ENCODE measurements at regions not wholly inside any gene's neighbourhood (a gene's known extent, or its start where the extent isn't known, plus 50 kb on each side); places are given as distances from the start of the nearest gene placed in this dataset.

DNA sequence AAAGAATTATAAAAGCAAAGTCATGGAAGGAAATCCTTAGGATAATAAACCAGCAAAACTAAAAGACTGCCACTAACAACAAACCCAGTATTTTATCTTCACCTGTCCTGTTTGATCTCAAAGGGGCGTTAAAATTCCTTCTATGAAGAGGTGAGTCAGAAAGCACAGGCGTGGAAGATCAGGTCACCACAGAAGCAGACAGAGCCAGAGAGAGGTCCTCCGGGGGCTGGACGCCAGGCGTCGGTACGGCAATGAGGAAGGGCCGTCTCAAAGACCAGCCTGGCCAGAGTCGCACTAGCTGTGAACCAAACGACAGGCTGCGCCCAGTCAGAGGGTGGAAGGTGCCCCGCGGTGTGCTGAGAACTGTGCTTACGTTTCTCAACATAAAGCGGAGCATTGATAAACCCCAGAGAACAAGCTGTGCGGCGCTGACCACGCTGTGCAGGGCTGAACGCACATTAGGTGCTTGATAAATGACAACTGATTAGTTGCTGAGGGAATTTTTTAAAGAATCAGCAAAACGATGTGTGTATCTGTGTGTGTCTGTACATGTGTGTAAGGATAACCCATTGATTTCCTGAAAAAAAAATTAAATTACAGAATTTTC is 85.6 kb downstream of the RNASET2 start:
- no peak for TF ChIP-seq RAD21 (CRISPR knock-in tag; IDR thresholded peaks at IDR 0.05)
- no peak for TF ChIP-seq EHMT2 (IDR thresholded peaks at IDR 0.05; ENCODE audit: borderline replicate concordance, low read depth, low read length)
- TF ChIP-seq ZNF138 (CRISPR knock-in tag; IDR thresholded peaks at IDR 0.05; ENCODE audit: low read depth): no peak
- no peak for TF ChIP-seq ATF2 (CRISPR knock-in tag; IDR thresholded peaks at IDR 0.05)
- TF ChIP-seq, protein P1, sequence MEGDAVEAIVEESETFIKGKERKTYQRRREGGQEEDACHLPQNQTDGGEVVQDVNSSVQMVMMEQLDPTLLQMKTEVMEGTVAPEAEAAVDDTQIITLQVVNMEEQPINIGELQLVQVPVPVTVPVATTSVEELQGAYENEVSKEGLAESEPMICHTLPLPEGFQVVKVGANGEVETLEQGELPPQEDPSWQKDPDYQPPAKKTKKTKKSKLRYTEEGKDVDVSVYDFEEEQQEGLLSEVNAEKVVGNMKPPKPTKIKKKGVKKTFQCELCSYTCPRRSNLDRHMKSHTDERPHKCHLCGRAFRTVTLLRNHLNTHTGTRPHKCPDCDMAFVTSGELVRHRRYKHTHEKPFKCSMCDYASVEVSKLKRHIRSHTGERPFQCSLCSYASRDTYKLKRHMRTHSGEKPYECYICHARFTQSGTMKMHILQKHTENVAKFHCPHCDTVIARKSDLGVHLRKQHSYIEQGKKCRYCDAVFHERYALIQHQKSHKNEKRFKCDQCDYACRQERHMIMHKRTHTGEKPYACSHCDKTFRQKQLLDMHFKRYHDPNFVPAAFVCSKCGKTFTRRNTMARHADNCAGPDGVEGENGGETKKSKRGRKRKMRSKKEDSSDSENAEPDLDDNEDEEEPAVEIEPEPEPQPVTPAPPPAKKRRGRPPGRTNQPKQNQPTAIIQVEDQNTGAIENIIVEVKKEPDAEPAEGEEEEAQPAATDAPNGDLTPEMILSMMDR (CRISPR knock-in tag; IDR thresholded peaks at IDR 0.05): no peak
- TF ChIP-seq MATR3 (CRISPR knock-in tag; IDR thresholded peaks at IDR 0.05): no peak

All from HepG2 (cell line).